OCI-LY1 (cell line): ENCODE measurements at regions not wholly inside any gene's neighbourhood (a gene's known extent, or its start where the extent isn't known, plus 50 kb on each side); places are given as distances from the start of the nearest gene placed in this dataset.

Experiments used
- CTCF ChIP-seq: fragments of 200-600 bp; sonication (generic), shearing (Covaris generic); IDR thresholded peaks from 2 replicates; pipeline ENCODE4 v1.5.1; 2017; ENCODE audit warnings: mild to moderate bottlenecking, antibody characterized with exemption, low read length, moderate library complexity, mixed read lengths
- EZH2 ChIP-seq: fragments of 200-600 bp; sonication (generic), shearing (Covaris generic); IDR thresholded peaks from 2 replicates; pipeline ENCODE4 v1.8.0; 2017; ENCODE audit warnings: borderline replicate concordance, mixed run types, mild to moderate bottlenecking, antibody characterized with exemption, low read length, moderate library complexity, mixed read lengths

GRCh38 chr15:60191016-60191415, 186.9 kb downstream of the FOXB1 start:
- no peak for TF ChIP-seq CTCF
- TF ChIP-seq EZH2, result no peak
